Prostate gland (tissue), 2 donors: ENCODE measurements at regions not wholly inside any gene's neighbourhood (a gene's known extent, or its start where the extent isn't known, plus 50 kb on each side); places are given as distances from the start of the nearest gene placed in this dataset.

Experiments used
- CTCF ChIP-seq, 4 experiments: fragments of 200-600 bp in 2 of 4; fragments of 450-650 bp in 2 of 4; sonication (generic) in 2 of 4; IDR thresholded peaks; 1 replicate in 3 of 4; 2 replicates in 1 of 4; pipeline ENCODE4 v1.5.1; 2016 to 2019; ENCODE audit warnings: antibody characterized with exemption in 4 of 4, mild to moderate bottlenecking in 2 of 4, moderate library complexity in 2 of 4
- POLR2A ChIP-seq: fragments of 450-650 bp; IDR thresholded peaks from one replicate; pipeline ENCODE4 v1.6.1; 2016; ENCODE audit warnings: antibody characterized with exemption, mild to moderate bottlenecking
- POLR2AphosphoS5 ChIP-seq: sonication (generic); formaldehyde crosslinking; IDR thresholded peaks from one replicate; pipeline ENCODE4 v1.6.1; 2017; ENCODE audit warnings: antibody characterized with exemption

- TF ChIP-seq POLR2A (no peak), CTCF (IDR thresholded peaks at IDR 0.05) (no peak), POLR2AphosphoS5 (no peak)
These were observed 102.9 kb downstream of the OR2B2 start for GRCh38 chr6:27809067-27809938.
